ENCODE measurements at regions not wholly inside any gene's neighbourhood (a gene's known extent, or its start where the extent isn't known, plus 50 kb on each side); places are given as distances from the start of the nearest gene placed in this dataset.

- TF ChIP-seq CTCF (conservative IDR thresholded peaks at IDR 0.05; ENCODE audit: low read depth, low read length): no peak
- TF ChIP-seq EZH2 (IDR thresholded peaks at IDR 0.05; ENCODE audit: borderline replicate concordance, low read depth, low read length, poor library complexity, severe bottlenecking): no peak
Measured at GRCh38 chr3:177585271-177585670, 388.0 kb upstream of the TBL1XR1 start.

Measured in A673 (cell line).